SH-SY5Y (cell line): ENCODE measurements at regions not wholly inside any gene's neighbourhood (a gene's known extent, or its start where the extent isn't known, plus 50 kb on each side); places are given as distances from the start of the nearest gene placed in this dataset.

Source experiments
- GATA2 ChIP-seq: IDR thresholded peaks from 2 replicates; pipeline ENCODE4 v1.6.1; 2011; ENCODE audit warnings: mild to moderate bottlenecking, low read depth, low read length
- GATA3 ChIP-seq: IDR thresholded peaks from 2 replicates; pipeline ENCODE4 v1.6.1; 2011; ENCODE audit warnings: low read depth, mild to moderate bottlenecking, low read length, moderate library complexity

DNA sequence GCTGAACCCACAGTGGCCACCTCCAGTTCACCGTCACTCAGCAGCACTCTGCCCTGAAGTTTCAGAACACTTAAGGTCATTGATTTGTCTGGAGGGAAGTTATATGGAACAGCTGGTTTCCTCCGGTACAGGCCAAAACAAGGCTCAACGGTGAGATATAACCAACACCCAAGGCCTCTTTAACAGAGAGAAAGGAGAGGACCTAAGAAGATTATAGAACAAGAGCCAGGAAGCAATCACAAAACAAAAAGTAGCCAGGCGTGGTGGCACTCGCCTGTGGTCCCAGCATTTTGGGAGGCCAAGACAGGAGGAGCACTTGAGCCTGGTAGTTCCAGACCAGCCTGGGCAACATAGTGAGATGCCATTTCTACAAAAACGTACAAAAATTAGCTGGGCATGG is 290.7 kb downstream of the SKIDA1 start:
- TF ChIP-seq GATA3 (no peak), GATA2 (no peak)
